Midbrain (tissue), 1 donor: ENCODE measurements at regions not wholly inside any gene's neighbourhood (a gene's known extent, or its start where the extent isn't known, plus 50 kb on each side); places are given as distances from the start of the nearest gene placed in this dataset.

Source experiments
- DNase-seq: peaks from one replicate; lab custom pipeline; 2025; lab: John Stamatoyannopoulos, UW

- no peak for DNase-seq
Observed at GRCh38 chr12:90311561-90311960, 602.9 kb upstream of the ATP2B1 start.

GRCh38 chr12:90305379-90305778, 596.7 kb upstream of the ATP2B1 start:
- no peak for DNase-seq

GRCh38 chr12:90304231-90304630, 595.6 kb upstream of the ATP2B1 start:
- DNase-seq: no peak

- no peak for DNase-seq
Observed at GRCh38 chr12:90303771-90304170, 595.1 kb upstream of the ATP2B1 start.

GRCh38 chr12:90301561-90302133, 593.0 kb upstream of the ATP2B1 start:
- DNase-seq: no peak

GRCh38 chr12:90301095-90301494, 592.5 kb upstream of the ATP2B1 start:
- no peak for DNase-seq

- no peak for DNase-seq
Observed at GRCh38 chr12:90299666-90300065, 591.0 kb upstream of the ATP2B1 start.

GRCh38 chr12:90299121-90299520, 590.5 kb upstream of the ATP2B1 start:
- no peak for DNase-seq

GRCh38 chr12:90298289-90298948, 589.8 kb upstream of the ATP2B1 start:
- DNase-seq: no peak

GRCh38 chr12:90295858-90296257, 587.2 kb upstream of the ATP2B1 start:
- no peak for DNase-seq

GRCh38 chr12:90292183-90292582, 583.5 kb upstream of the ATP2B1 start:
- DNase-seq: no peak

- DNase-seq: peak; percentile 16
Observed at GRCh38 chr12:90290980-90291975, 582.6 kb upstream of the ATP2B1 start.

- DNase-seq: no peak
Observed at GRCh38 chr12:90287585-90287984, 578.9 kb upstream of the ATP2B1 start.

- DNase-seq: no peak
Observed at GRCh38 chr12:90281154-90281868, 572.7 kb upstream of the ATP2B1 start.

- DNase-seq: no peak
Observed at GRCh38 chr12:90280564-90281058, 572.0 kb upstream of the ATP2B1 start.

GRCh38 chr12:90280033-90280432, 571.4 kb upstream of the ATP2B1 start:
- no peak for DNase-seq

GRCh38 chr12:90275088-90275487, 566.5 kb upstream of the ATP2B1 start:
- no peak for DNase-seq

- DNase-seq: no peak
Observed at GRCh38 chr12:90274407-90274806, 565.8 kb upstream of the ATP2B1 start.

GRCh38 chr12:90268574-90268973, 559.9 kb upstream of the ATP2B1 start:
- no peak for DNase-seq

- DNase-seq: no peak
Observed at GRCh38 chr12:90262251-90262650, 553.6 kb upstream of the ATP2B1 start.

GRCh38 chr12:90261283-90261682, 552.6 kb upstream of the ATP2B1 start:
- no peak for DNase-seq

- no peak for DNase-seq
Observed at GRCh38 chr12:90260136-90260535, 551.5 kb upstream of the ATP2B1 start.
